ENCODE measurements at regions not wholly inside any gene's neighbourhood (a gene's known extent, or its start where the extent isn't known, plus 50 kb on each side); places are given as distances from the start of the nearest gene placed in this dataset.

DNA sequence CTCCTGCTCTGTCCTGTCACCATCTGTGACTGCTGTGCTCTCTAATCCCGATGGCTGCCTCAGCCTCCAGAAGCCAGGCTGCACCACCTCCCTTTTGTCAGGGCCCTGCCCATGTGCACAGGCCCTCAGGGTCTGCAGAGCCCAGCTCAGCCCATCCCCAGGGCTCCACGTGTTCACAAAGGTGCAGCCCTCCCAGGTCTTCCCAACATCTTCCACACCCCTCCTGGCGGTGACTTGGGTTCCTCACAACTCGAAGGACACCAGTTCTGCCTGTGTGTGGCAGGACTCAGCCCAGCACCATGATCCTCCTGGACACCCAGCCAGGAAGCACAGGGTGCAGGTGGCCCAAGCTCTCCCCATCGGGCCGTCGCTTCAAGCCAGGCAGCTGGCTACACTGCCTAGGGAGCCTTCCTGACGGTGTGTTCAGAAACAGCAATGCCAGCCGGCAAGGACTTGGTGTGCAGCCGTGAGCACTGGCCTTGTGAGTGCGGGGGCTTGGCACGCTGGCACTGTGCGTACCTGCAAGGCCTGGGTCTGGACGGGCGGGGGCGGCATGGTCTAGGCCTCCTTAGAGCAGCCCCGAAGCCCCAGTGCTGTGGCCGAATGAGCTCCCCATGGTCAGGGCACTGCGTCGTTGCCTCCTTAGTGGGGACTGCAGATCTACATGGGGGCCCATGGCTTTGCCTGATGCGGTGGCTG, 96.1 kb downstream of the MRPL36 start:
- no peak overlapping the region for H3K4me3 Mint-ChIP-seq
- peaks cover 86% of the 10 kb centered on the region for H3K27me3 Mint-ChIP-seq
- H3K9me3 Mint-ChIP-seq: no peaks in the 10 kb centered on the region
- H3K27ac Mint-ChIP-seq: no peak overlapping the region
- H3K4me1 Mint-ChIP-seq: no peaks in the 10 kb centered on the region
- peak; percentile 20 for ATAC-seq
- H3K36me3 Mint-ChIP-seq: no peaks in the 10 kb centered on the region

DNA sequence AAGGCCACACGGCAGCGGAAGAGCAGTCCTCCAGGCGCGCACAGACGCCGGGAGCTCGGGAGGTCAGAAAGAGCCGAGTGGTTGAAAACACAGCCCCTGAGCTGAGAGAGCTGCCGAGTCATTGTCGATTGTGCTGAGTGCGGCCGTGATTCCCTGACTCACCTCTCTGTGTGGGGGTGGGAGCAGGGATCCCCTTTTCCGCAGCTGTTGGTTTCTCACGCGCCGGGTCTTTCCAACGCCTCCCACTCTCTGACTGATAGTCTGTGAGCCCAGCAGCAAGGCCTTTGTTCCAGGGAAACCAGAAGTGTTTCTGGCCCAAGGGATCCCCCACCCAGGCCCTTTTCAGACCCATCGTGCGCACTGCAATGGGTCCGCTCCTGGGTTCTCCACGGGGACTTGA, 97.3 kb downstream of the MRPL36 start:
- Mint-ChIP-seq H3K36me3 (no peaks in the 10 kb centered on the region), H3K27me3 (peaks cover 74% of the 10 kb centered on the region), H3K4me3 (no peak overlapping the region), H3K27ac (no peak overlapping the region), H3K9me3 (no peaks in the 10 kb centered on the region), H3K4me1 (no peaks in the 10 kb centered on the region)
- no peak for ATAC-seq

DNA sequence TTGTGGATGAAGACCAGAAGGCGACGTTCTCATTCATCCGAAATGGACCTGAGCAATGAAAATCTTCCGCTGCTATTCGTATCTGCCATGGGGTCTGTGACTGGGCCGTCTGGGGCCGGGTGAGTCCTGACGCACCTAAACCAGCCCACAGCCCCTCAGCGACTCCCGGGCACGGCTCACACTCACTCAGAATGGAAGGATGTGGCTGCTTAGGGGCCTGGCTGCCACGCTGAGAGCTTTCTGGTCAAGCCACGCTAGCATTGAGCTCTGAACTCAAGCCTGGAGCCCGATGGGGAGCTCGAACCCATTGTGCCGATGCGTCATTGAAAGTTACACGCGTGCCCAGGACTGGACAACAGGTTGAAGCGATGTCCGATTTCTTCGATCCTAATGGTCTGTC, 97.8 kb downstream of the MRPL36 start:
- H3K4me1 Mint-ChIP-seq: no peaks in the 10 kb centered on the region
- ATAC-seq: no peak
- H3K9me3 Mint-ChIP-seq: no peaks in the 10 kb centered on the region
- peaks cover 70% of the 10 kb centered on the region for H3K27me3 Mint-ChIP-seq
- H3K36me3 Mint-ChIP-seq: no peaks in the 10 kb centered on the region
- H3K27ac Mint-ChIP-seq: no peak overlapping the region
- H3K4me3 Mint-ChIP-seq: no peak overlapping the region

DNA sequence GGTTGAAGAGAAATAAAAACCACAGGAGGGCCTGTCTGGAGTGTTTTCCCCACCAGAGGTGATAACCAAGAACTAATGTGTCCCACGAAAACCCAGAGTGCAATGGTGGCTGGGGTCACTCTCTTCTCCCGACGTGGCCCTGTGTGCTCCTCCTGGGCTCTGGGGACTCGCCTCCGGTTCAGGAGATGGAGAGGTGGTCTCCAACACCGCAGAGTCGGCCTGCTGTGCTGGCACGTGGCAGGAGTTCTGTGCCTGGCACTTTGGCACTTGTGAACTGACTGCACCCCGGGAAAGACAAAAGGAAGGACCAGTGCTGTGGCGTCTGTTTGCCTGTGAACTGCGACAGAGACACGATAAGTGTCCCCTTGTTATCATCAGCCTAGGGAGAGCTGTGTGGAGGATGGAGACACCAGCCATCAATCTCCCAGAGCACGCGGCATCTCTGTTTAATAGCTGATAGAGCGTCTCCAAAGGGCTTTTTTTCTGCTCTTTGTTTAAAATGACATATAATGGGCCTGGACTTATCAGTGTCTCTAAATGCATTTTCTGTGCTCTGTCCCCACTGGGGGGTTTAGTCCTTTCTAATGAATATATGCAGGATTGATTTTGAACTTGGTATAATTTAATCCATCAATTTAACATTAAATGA, 98.3 kb downstream of the MRPL36 start:
- H3K4me1 Mint-ChIP-seq: no peaks in the 10 kb centered on the region
- no peaks in the 10 kb centered on the region for H3K9me3 Mint-ChIP-seq
- H3K36me3 Mint-ChIP-seq: no peaks in the 10 kb centered on the region
- H3K27ac Mint-ChIP-seq: no peak overlapping the region
- peaks cover 64% of the 10 kb centered on the region for H3K27me3 Mint-ChIP-seq
- ATAC-seq: no peak
- no peak overlapping the region for H3K4me3 Mint-ChIP-seq

DNA sequence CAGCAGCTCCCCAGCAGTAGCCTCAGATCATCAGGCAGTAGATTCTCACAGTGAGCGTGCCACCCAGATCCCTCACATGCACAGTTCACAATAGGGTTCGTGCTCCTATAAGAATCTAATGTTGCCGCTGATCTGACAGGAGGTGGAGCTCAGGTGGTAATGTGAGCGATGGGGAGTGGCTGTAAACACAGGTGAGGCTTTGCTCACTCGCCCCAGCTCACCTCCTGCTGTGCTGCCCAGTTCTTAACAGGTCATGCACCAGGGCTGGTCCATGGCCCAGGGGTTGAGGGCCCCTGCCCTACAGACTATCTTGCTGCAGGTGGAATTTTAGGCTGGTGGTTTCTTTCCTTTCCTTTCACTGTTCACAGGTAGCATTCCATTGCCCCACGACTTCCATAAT, 100.2 kb downstream of the MRPL36 start:
- no peak overlapping the region for H3K4me3 Mint-ChIP-seq
- no peaks in the 10 kb centered on the region for H3K4me1 Mint-ChIP-seq
- no peaks in the 10 kb centered on the region for H3K36me3 Mint-ChIP-seq
- no peaks in the 10 kb centered on the region for H3K9me3 Mint-ChIP-seq
- H3K27ac Mint-ChIP-seq: no peak overlapping the region
- H3K27me3 Mint-ChIP-seq: peaks cover 51% of the 10 kb centered on the region
- ATAC-seq: no peak

DNA sequence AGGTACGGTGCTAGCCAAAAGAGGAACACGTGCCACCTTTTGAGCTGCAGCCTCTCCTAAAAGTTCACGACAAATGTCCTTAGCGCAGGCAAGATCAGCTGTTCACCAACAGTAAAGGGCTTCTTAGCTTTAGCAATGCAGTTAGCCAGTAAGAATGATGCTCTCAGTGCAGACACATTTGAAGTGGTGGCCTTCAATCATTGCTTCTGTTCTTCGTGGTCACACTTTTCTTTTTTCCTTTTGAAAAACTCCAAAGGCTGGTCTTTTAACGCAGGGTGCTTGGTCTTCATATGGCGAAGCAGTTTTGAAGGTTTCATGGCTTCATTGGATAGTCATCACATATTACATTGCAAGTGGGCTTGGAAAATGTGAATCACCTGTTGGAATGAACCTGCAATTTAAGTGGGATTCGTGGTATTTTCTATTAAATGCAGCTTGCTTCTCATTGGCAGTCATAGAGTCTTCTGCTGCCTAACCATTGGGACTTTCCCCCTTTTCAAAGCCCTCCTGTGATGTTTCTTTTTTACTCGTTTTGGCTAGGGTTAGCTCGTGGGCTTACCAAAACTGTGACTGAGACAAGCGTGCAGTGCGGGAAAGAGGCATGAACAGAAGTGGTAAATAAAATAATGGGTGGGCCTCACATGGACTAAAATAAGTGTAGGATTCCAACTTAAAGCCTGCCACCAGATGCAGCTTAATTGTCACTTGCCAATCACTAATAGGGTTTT, 100.9 kb downstream of the MRPL36 start:
- peaks cover 53% of the 10 kb centered on the region for H3K27me3 Mint-ChIP-seq
- no peaks in the 10 kb centered on the region for H3K36me3 Mint-ChIP-seq
- H3K4me1 Mint-ChIP-seq: no peaks in the 10 kb centered on the region
- H3K27ac Mint-ChIP-seq: no peak overlapping the region
- H3K9me3 Mint-ChIP-seq: no peaks in the 10 kb centered on the region
- ATAC-seq: no peak
- no peak overlapping the region for H3K4me3 Mint-ChIP-seq

DNA sequence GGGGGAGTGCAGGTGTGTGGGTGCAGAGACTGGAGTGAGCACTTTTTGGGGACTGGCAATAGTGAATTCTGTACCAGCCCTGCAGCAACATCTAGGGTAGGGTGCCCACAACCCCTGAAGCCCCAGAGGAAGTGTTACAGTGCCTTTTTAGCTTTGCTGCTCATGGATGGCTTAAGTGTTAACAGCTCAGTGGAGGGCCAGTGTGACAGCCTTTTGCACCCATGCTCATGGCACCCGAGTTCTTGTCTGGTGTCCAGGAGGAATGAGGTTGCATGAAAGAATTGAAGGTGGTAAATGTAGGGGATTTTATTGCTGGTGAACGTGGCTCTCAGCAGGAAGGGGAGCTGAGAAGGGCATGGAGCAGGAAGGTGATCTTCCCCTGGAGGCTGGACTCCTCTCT, 107.3 kb downstream of the MRPL36 start:
- no peaks in the 10 kb centered on the region for H3K4me1 Mint-ChIP-seq
- no peaks in the 10 kb centered on the region for H3K36me3 Mint-ChIP-seq
- H3K27me3 Mint-ChIP-seq: peaks cover 12% of the 10 kb centered on the region
- H3K4me3 Mint-ChIP-seq: no peak overlapping the region
- H3K9me3 Mint-ChIP-seq: peaks cover 14% of the 10 kb centered on the region
- no peak for ATAC-seq
- H3K27ac Mint-ChIP-seq: no peak overlapping the region

DNA sequence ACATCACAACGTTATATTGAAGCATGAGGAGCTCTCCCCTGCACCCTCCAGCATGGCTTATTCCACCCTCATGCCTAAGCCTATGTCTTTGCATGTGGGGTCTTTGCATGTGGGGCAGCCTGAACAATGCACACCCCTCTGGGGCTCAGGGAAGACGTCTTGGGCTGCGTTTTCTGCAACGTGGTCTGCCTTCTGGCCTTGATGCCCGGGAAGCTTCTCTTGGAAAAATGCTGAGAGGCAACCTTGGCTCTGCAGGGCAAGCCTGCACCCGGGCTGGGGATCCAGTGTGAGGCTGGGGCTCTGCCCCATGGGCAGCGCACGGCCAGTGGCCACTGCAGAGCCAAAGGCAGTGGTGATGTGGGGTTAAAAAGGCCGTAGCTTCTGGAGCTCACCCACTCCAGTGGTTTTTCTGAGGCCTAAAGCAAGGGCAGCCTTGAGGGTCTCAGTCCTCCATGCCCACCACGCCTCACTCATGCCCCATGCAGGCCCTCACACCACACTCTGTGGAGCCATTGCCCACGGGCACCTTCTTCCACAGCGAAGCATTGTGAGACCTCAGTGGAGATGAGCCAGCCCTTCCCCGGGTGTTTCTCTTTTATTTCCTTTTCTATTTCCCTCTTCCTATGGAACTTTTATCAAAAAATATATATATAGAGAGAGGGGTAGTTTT, 112.2 kb downstream of the MRPL36 start:
- peak; percentile 8 for ATAC-seq
- peaks cover 14% of the 10 kb centered on the region for H3K9me3 Mint-ChIP-seq
- no peak overlapping the region for H3K27ac Mint-ChIP-seq
- no peaks in the 10 kb centered on the region for H3K4me1 Mint-ChIP-seq
- no peaks in the 10 kb centered on the region for H3K36me3 Mint-ChIP-seq
- H3K4me3 Mint-ChIP-seq: no peak overlapping the region
- H3K27me3 Mint-ChIP-seq: no peaks in the 10 kb centered on the region

DNA sequence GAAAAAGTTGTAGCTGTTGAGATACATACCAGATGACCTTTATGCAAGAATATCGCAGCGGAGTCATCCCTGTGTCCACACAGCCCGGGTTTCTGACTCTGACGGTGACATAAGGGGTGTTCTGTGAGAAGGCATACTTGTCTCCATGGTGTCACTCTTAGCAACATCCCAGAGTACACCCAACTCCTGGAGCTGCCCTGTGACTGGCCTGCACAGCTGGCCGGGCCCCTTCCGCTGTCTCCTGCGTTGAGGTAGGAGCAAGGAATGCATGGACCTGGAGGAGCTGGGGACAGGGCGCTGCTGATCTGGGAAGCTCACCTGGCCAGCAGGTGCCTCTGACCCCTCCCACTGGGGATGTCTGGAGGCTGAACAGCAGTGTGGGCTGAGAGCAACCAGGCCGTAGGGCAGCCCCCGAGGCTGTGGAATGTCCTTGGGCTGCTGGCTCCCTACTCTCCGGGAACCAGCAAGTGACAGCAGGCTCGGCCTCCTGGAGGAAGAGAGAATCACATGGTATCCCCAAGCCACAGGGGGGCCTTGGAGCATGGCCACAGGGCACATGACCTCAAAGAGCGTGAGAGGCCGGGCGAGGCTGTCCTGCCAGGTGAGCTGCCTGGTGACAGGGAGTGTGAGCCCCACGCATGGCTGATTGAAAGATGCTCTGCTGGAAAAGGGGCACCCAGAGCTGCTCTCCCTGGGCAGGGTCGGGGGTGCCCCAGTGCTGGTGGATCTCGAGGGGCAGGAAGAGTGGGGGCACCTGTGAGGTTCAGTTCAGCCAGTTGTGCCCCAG, 113.4 kb downstream of the MRPL36 start:
- H3K27ac Mint-ChIP-seq: no peak overlapping the region
- H3K36me3 Mint-ChIP-seq: no peaks in the 10 kb centered on the region
- peaks cover 14% of the 10 kb centered on the region for H3K9me3 Mint-ChIP-seq
- no peak overlapping the region for H3K4me3 Mint-ChIP-seq
- no peaks in the 10 kb centered on the region for H3K4me1 Mint-ChIP-seq
- H3K27me3 Mint-ChIP-seq: peaks cover 8% of the 10 kb centered on the region
- no peak for ATAC-seq

DNA sequence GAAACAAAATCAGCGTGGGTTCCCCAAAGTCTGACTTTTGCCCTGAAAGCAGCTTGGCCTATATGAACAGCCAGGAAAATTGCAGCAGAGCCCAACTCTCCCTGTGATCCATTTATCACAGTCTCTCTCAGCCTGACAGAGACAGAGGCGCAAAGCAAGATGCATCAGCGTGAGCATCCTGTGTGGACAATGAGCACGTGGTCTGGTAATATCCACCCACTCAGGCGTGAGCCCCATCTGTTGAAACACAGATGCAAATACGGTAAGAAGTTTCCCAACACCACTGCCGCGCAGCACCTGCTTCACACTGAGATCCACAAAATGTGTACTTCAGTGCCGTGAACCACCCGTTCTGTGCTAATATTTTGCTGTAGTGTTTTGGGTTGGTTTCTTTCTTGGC, 114.6 kb downstream of the MRPL36 start:
- peaks cover 2% of the 10 kb centered on the region for H3K36me3 Mint-ChIP-seq
- H3K9me3 Mint-ChIP-seq: peaks cover 15% of the 10 kb centered on the region
- H3K27me3 Mint-ChIP-seq: peaks cover 19% of the 10 kb centered on the region
- no peaks in the 10 kb centered on the region for H3K4me1 Mint-ChIP-seq
- no peak overlapping the region for H3K27ac Mint-ChIP-seq
- no peak overlapping the region for H3K4me3 Mint-ChIP-seq
- ATAC-seq: no peak

DNA sequence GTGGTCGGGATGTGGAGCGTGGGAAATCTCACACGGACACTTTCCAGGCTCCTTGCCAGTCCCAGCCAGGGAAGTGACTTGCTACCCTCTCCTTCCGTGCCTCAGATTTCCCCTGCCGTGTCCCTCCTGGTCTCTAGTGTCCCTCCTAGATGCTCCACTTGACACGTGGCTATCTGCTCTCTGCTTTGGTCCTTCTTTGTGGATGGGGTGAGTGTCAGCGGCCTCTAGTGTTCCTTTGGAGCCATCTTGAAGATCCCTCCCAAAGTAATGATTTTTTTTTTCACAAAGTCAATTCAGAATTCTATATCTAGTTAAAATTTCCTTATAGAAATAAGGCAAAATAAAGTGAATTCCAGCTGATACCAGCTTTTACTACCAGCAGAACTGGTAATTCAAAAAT, 117.7 kb downstream of the MRPL36 start:
- Mint-ChIP-seq H3K36me3 (peaks cover 10% of the 10 kb centered on the region), H3K4me1 (no peaks in the 10 kb centered on the region), H3K4me3 (no peak overlapping the region), H3K9me3 (peaks cover 15% of the 10 kb centered on the region), H3K27ac (no peak overlapping the region), H3K27me3 (peaks cover 33% of the 10 kb centered on the region)
- no peak for ATAC-seq

DNA sequence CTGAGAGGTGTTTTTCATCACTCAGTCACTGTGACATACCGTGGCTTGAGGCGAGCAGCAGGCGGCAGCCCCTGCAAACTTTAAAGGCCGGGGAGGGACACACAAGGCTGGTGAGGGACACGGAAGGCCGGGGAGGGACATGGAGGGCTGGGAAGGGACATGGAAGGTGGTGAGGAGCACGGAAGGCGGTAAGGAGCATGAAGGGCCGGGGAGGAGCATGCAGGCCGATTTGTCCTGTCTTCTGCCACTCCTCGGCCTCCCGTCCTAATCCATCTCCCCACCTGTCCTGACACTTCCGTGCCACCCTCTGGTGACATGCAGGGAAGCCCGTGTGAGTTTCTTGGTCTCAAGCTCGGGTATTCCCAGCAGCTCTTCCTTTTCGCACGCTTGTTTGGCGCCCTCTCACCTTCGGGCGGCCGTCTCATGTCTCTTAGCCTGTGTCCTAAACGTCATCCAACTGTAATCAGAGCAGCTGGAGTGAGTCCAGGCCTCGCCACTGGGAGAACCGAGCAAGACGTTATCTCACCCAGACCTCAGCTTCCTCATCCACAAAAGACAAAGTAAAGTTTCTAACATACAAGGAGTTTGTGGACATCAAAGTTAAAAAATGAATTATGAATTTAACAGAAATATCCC, 126.5 kb downstream of the MRPL36 start:
- peaks cover 2% of the 10 kb centered on the region for H3K4me1 Mint-ChIP-seq
- no peak for ATAC-seq
- peaks cover 59% of the 10 kb centered on the region for H3K27me3 Mint-ChIP-seq
- no peak overlapping the region for H3K4me3 Mint-ChIP-seq
- no peak overlapping the region for H3K27ac Mint-ChIP-seq
- H3K36me3 Mint-ChIP-seq: no peaks in the 10 kb centered on the region
- peaks cover 2% of the 10 kb centered on the region for H3K9me3 Mint-ChIP-seq

DNA sequence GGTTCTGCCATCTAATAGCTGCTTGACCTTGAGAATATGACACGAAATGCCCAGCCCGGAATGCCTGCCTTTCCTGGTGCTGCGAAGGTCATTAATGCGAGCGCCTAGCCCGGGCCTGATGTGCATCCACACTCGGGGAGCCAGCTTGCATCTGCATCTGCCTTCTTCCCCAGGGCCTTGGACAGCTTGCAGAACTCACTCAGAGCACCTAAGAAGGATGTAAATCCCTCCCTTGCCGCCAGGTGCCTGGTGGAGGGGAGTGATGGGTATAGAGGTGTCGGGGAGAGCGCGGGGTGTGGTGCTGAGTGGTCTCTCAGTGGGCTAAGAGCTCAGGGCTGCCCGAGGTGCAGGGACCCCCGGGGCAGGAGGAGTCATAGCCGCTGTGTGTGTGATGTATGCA, 127.2 kb downstream of the MRPL36 start:
- Mint-ChIP-seq H3K4me3 (no peak overlapping the region), H3K27ac (no peak overlapping the region), H3K9me3 (no peaks in the 10 kb centered on the region), H3K4me1 (peaks cover 5% of the 10 kb centered on the region), H3K36me3 (no peaks in the 10 kb centered on the region), H3K27me3 (peaks cover 64% of the 10 kb centered on the region)
- ATAC-seq: no peak

DNA sequence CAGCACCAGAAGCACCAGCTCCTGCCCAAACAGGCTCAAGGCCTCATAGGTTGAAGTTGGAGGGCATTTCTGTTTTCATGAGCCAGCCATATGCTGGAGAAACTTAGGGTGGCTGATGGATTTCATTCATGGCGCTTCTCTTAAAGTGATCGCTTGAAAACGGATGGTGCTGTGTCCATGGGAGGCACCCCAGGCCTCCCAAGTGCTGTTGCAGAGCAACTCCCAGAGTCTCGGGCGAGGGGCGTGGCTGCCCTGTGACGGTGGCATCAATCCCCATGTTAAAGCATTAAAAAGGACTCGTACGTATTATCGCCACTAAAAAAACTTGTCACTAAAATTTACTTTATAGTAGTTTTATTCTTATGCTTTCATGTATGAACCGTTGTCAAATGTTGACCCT, 128.3 kb downstream of the MRPL36 start:
- H3K9me3 Mint-ChIP-seq: no peaks in the 10 kb centered on the region
- ATAC-seq: no peak
- no peak overlapping the region for H3K4me3 Mint-ChIP-seq
- H3K27me3 Mint-ChIP-seq: peaks cover 69% of the 10 kb centered on the region
- no peak overlapping the region for H3K27ac Mint-ChIP-seq
- no peaks in the 10 kb centered on the region for H3K36me3 Mint-ChIP-seq
- H3K4me1 Mint-ChIP-seq: peaks cover 5% of the 10 kb centered on the region

Measured in stimulated activated memory B cell treated with anti-CD40 and anti-IgM and Interleukin-4, amounts not matched to agents 10 μg/mL and 1 μg/mL and 100 μg/mL, for 72 hours (primary cell).